Spleen (tissue), 3 donors: ENCODE measurements at regions not wholly inside any gene's neighbourhood (a gene's known extent, or its start where the extent isn't known, plus 50 kb on each side); places are given as distances from the start of the nearest gene placed in this dataset.

Experiments
- POLR2A ChIP-seq, 3 donors: fragments of 450-650 bp; IDR thresholded peaks; one replicate each; pipeline ENCODE4 v1.5.1; 2017; ENCODE audit warnings: antibody characterized with exemption in 3 of 3, mild to moderate bottlenecking in 1 of 3
- POLR2AphosphoS5 ChIP-seq, 3 donors: sonication (generic); formaldehyde crosslinking; IDR thresholded peaks; one replicate each; pipeline ENCODE4 v1.5.1; 2017; ENCODE audit warnings: antibody characterized with exemption in 3 of 3

GRCh38 chr5:10863763-10864383 is 102.8 kb upstream of the DAP start:
- TF ChIP-seq POLR2AphosphoS5 (IDR thresholded peaks at IDR 0.05): no peak
- TF ChIP-seq POLR2A (IDR thresholded peaks at IDR 0.05): no peak
